GM12878 (cell line): ENCODE measurements at regions not wholly inside any gene's neighbourhood (a gene's known extent, or its start where the extent isn't known, plus 50 kb on each side); places are given as distances from the start of the nearest gene placed in this dataset.

ENCODE experiments used
- ATAC-seq: fragments of 200-7000 bp; cut with Tn5 transposase; 3 replicates; pipeline ENCODE4 v1.9.1; 2020; ENCODE audit warnings: mild to moderate bottlenecking, moderate library complexity
- BruUV-seq: library from RNA; stranded (reverse); fragments of 400-500 nt; replicated peaks from 2 replicates; lab custom pipeline; 2021; lab: Mats Ljungman, UMichigan
- CTCF ChIA-PET: fragments of 300-600 bp; sonication (Branson Sonifier 250); formaldehyde crosslinking; extraction: SDS; loops from one replicate; lab custom pipeline; 2021; ENCODE audit warnings: inconsistent platforms; lab: Yijun Ruan, JAX
- POLR2A ChIA-PET: fragments of 350-600 bp; formaldehyde crosslinking; extraction: SDS; loops from one replicate; lab custom pipeline; 2021; ENCODE audit warnings: inconsistent platforms; lab: Charles Lee
- RAD21 ChIA-PET: fragments of 300-600 bp; sonication (Branson Sonifier 250); formaldehyde crosslinking; loops from one replicate; lab custom pipeline; 2023; ENCODE audit warnings: antibody characterized with exemption; ENCODE audit not compliant: unreplicated experiment; lab: Charles Lee
- SMC1A ChIA-PET: fragments of 300-600 bp; sonication (Branson Sonifier 250); formaldehyde crosslinking; loops from one replicate; lab custom pipeline; 2023; ENCODE audit not compliant: unreplicated experiment, uncharacterized antibody; lab: Charles Lee
- DNase-seq: peaks from one replicate; pipeline ENCODE4 v3.0.0-alpha.2; 2011; ENCODE audit warnings: low read depth, low spot score
- FAIRE-seq: peaks from 3 replicates; lab custom pipeline; 2011; peaks lifted over from hg19 to GRCh38; lab: Jason Lieb, UNC
- H2AFZ ChIP-seq: 2 replicates; pipeline ENCODE4 v1.6.0; 2011; ENCODE audit warnings: low read depth, low read length, control low read depth; ENCODE audit not compliant: control insufficient read depth
- H3K27ac ChIP-seq: 2 replicates; pipeline ENCODE4 v1.5.1; 2011; ENCODE audit warnings: control low read depth; ENCODE audit not compliant: control insufficient read depth, insufficient read depth
- H3K27me3 ChIP-seq, 2 experiments: replicated peaks in 1 of 2; 2 replicates each; pipeline versions ENCODE4 v1.6.0 to v1.6.1; 2011; ENCODE audit warnings: low read length in 1 of 2; ENCODE audit not compliant: control insufficient read depth in 2 of 2, insufficient read depth in 2 of 2
- H3K36me3 ChIP-seq, 2 experiments: 2 replicates each; pipeline ENCODE4 v1.5.1; 2011; ENCODE audit warnings: low read length in 1 of 2; ENCODE audit not compliant: control insufficient read depth in 2 of 2, insufficient read depth in 2 of 2
- H3K4me1 ChIP-seq: 2 replicates; pipeline ENCODE4 v1.6.1; 2011; ENCODE audit warnings: mild to moderate bottlenecking, low read length, moderate library complexity, mixed read lengths; ENCODE audit not compliant: control insufficient read depth, insufficient read depth
- H3K4me2 ChIP-seq: 2 replicates; pipeline ENCODE4 v1.6.0; 2011; ENCODE audit warnings: control low read depth; ENCODE audit not compliant: control insufficient read depth, insufficient read depth
- H3K4me3 ChIP-seq: fragments of 200-600 bp; sonication (generic); 2 replicates; pipeline ENCODE4 v1.5.1; 2016
- H3K79me2 ChIP-seq: 2 replicates; pipeline ENCODE4 v1.6.0; 2011; ENCODE audit warnings: low read length; ENCODE audit not compliant: control insufficient read depth, insufficient read depth
- H3K9ac ChIP-seq: 2 replicates; pipeline ENCODE4 v1.8.0; 2011; ENCODE audit warnings: low read length, control low read depth, mixed read lengths; ENCODE audit not compliant: control insufficient read depth, insufficient read depth
- H3K9me3 ChIP-seq: replicated peaks from 3 replicates; pipeline ENCODE4 v1.5.1; 2011; ENCODE audit warnings: mild to moderate bottlenecking, low read length; ENCODE audit not compliant: control insufficient read depth, insufficient read depth
- H4K20me1 ChIP-seq: 2 replicates; pipeline ENCODE4 v1.6.0; 2011; ENCODE audit not compliant: control insufficient read depth, insufficient read depth
- BCLAF1 ChIP-seq: fragments of 450-650 bp; IDR thresholded peaks from 2 replicates; pipeline ENCODE4 v1.6.1; 2017; ENCODE audit warnings: antibody characterized with exemption, mild to moderate bottlenecking, moderate library complexity
- CBX5 ChIP-seq: sonication (generic); IDR thresholded peaks from 2 replicates; pipeline ENCODE4 v1.6.1; 2016; ENCODE audit warnings: low read depth, moderate library complexity, mild to moderate bottlenecking, inconsistent platforms
- EZH2 ChIP-seq: IDR thresholded peaks from 2 replicates; pipeline ENCODE4 v1.6.1; 2012; ENCODE audit warnings: low read depth, mild to moderate bottlenecking, control low read depth, inconsistent platforms, low read length, borderline replicate concordance; ENCODE audit not compliant: control insufficient read depth
- GATAD2B ChIP-seq: fragments of 450-650 bp; conservative IDR thresholded peaks from 2 replicates; pipeline ENCODE4 v1.6.1; 2017; ENCODE audit warnings: low read depth, mild to moderate bottlenecking, moderate library complexity
- HCFC1 ChIP-seq: fragments of 150-350 bp; IDR thresholded peaks from 2 replicates; pipeline ENCODE4 v1.6.1; 2014; ENCODE audit warnings: low read length
- KDM1A ChIP-seq: fragments of 200-600 bp; sonication (generic); IDR thresholded peaks from 2 replicates; pipeline ENCODE4 v1.6.1; 2016; ENCODE audit warnings: borderline replicate concordance
- MXI1 ChIP-seq: fragments of 150-350 bp; IDR thresholded peaks from 2 replicates; pipeline ENCODE4 v1.6.1; 2011; ENCODE audit warnings: low read depth, mild to moderate bottlenecking, inconsistent platforms, low read length, improper control_type of control experiment
- NR2C1 ChIP-seq: fragments of 450-650 bp; IDR thresholded peaks from 2 replicates; pipeline ENCODE4 v1.6.1; 2017; ENCODE audit warnings: antibody characterized with exemption, mild to moderate bottlenecking, moderate library complexity
- NR2C2 ChIP-seq: IDR thresholded peaks from 2 replicates; pipeline ENCODE4 v1.6.1; 2011; ENCODE audit warnings: borderline replicate concordance, low read depth; ENCODE audit not compliant: control insufficient read depth, insufficient read length
- PAX5 ChIP-seq: IDR thresholded peaks from 2 replicates; pipeline ENCODE4 v1.6.1; 2011; ENCODE audit warnings: low read depth, low read length, borderline replicate concordance
- PKNOX1 ChIP-seq: fragments of 450-650 bp; IDR thresholded peaks from 2 replicates; pipeline ENCODE4 v1.6.1; 2016; ENCODE audit warnings: mild to moderate bottlenecking
- TCF12 ChIP-seq: IDR thresholded peaks from 2 replicates; pipeline ENCODE4 v1.6.1; 2011; ENCODE audit warnings: low read depth, mild to moderate bottlenecking, low read length
- YY1 ChIP-seq: IDR thresholded peaks from 2 replicates; pipeline ENCODE4 v1.6.1; 2011; ENCODE audit warnings: low read depth, mild to moderate bottlenecking, low read length
- ZBTB33 ChIP-seq: fragments of 450-650 bp; IDR thresholded peaks from 2 replicates; pipeline ENCODE4 v1.6.1; 2017; ENCODE audit warnings: mild to moderate bottlenecking
- ZNF592 ChIP-seq: fragments of 450-650 bp; IDR thresholded peaks from 2 replicates; pipeline ENCODE4 v1.6.1; 2017; ENCODE audit warnings: mild to moderate bottlenecking, moderate library complexity
- WGBS: methylation state at CpG from one replicate; pipeline ENCODE4 v1.1.6; 2016; ENCODE audit warnings: low lambda C conversion rate; ENCODE audit not compliant: insufficient replicate concordance, insufficient coverage; ENCODE audit errors: missing lambda C conversion rate; 5-methylcytosine and 5-hydroxymethylcytosine counted together
- in situ Hi-C: fragments of 300-500 bp; cut with MboI; formaldehyde crosslinking; loops from 9 replicates; pipeline ENCODE4 v1.14.3; 2018; ENCODE audit warnings: mixed read lengths
- intact Hi-C: fragments of 100-400 bp; cut with micrococcal nuclease; formaldehyde crosslinking; loops from one replicate; pipeline ENCODE4 v1.14.2; 2022; ENCODE audit not compliant: unreplicated experiment

GRCh38 chr6:82025271-82025670 lies 222.3 kb downstream of the IBTK start:
- ChIA-PET CTCF (interaction anchor here (0.6 to 1.8 kb wide), 4 partner anchors 12 to 1420 kb away, joined by 3 to 9 read pairs (median 4); no protein-coding TSS in a partner anchor), POLR2A (no interaction called here), SMC1A (interaction anchor here (0.6 to 1.6 kb wide), 3 partner anchors 8 to 236 kb away, joined by 3 to 4 read pairs (median 3); no protein-coding TSS in a partner anchor), RAD21 (no interaction called here)
- no peak overlapping the region for H3K4me2 ChIP-seq
- no peak overlapping the region for H3K9ac ChIP-seq
- H3K27ac ChIP-seq = no peak overlapping the region
- FAIRE-seq (no peak), ATAC-seq (no peak), DNase-seq (no peak)
- intact Hi-C loops = no loop called here
- no peaks in the 10 kb centered on the region; a peak in 2 of 4 replicates for H3K27me3 ChIP-seq
- BruUV-seq = no TSS peak
- H3K36me3 ChIP-seq = no peaks in the 10 kb centered on the region
- WGBS = 5% methylated on average over 1 of the region's 1 CpG
- no peaks in the 10 kb centered on the region for H4K20me1 ChIP-seq
- no peak overlapping the region for H2AFZ ChIP-seq
- H3K79me2 ChIP-seq = no peaks in the 10 kb centered on the region
- in situ Hi-C loops = no loop called here
- no peaks in the 10 kb centered on the region for H3K4me1 ChIP-seq
- no peak overlapping the region for H3K4me3 ChIP-seq
- no peaks in the 10 kb centered on the region for H3K9me3 ChIP-seq
- TF ChIP-seq CBX5 (no peak), KDM1A (no peak), TCF12 (no peak), YY1 (no peak), PKNOX1 (no peak), ZBTB33 (no peak), GATAD2B (no peak), HCFC1 (no peak), ZNF592 (no peak), NR2C1 (no peak), NR2C2 (no peak), MXI1 (no peak), PAX5 (no peak), EZH2 (no peak), BCLAF1 (no peak)
